OCI-LY1 (cell line): ENCODE measurements at regions not wholly inside any gene's neighbourhood (a gene's known extent, or its start where the extent isn't known, plus 50 kb on each side); places are given as distances from the start of the nearest gene placed in this dataset.

ENCODE experiments used
- EZH2 ChIP-seq: fragments of 200-600 bp; sonication (generic), shearing (Covaris generic); IDR thresholded peaks from 2 replicates; pipeline ENCODE4 v1.8.0; 2017; ENCODE audit warnings: borderline replicate concordance, mixed run types, mild to moderate bottlenecking, antibody characterized with exemption, low read length, moderate library complexity, mixed read lengths
- TF ChIP-seq, protein P1 (sequence below): fragments of 200-600 bp; sonication (generic), shearing (Covaris generic); IDR thresholded peaks from 2 replicates; pipeline ENCODE4 v1.5.1; 2017; ENCODE audit warnings: mild to moderate bottlenecking, antibody characterized with exemption, low read length, moderate library complexity, mixed read lengths

DNA sequence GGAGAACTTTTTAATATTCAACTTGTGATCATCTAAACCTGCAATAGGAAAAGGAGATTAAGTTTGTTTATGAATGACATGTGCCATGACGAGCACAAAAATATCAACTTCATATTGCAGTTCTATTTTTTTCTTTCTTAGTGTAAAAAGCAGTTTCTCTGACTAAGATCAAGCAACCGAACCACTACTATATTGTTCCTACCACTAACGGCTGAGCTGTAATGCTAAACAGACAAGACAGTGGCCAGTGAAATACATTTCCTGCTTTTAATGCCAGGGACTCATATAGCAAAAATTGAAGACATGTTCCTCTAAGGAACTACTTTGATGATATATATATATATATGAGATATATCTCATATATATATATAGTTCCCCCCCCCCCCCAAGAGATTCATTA lies 1705.6 kb upstream of the TMEFF2 start:
- TF ChIP-seq, protein P1, sequence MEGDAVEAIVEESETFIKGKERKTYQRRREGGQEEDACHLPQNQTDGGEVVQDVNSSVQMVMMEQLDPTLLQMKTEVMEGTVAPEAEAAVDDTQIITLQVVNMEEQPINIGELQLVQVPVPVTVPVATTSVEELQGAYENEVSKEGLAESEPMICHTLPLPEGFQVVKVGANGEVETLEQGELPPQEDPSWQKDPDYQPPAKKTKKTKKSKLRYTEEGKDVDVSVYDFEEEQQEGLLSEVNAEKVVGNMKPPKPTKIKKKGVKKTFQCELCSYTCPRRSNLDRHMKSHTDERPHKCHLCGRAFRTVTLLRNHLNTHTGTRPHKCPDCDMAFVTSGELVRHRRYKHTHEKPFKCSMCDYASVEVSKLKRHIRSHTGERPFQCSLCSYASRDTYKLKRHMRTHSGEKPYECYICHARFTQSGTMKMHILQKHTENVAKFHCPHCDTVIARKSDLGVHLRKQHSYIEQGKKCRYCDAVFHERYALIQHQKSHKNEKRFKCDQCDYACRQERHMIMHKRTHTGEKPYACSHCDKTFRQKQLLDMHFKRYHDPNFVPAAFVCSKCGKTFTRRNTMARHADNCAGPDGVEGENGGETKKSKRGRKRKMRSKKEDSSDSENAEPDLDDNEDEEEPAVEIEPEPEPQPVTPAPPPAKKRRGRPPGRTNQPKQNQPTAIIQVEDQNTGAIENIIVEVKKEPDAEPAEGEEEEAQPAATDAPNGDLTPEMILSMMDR, result no peak
- no peak for TF ChIP-seq EZH2
